DND-41 (cell line): ENCODE measurements at regions not wholly inside any gene's neighbourhood (a gene's known extent, or its start where the extent isn't known, plus 50 kb on each side); places are given as distances from the start of the nearest gene placed in this dataset.

Source experiments
- CTCF ChIP-seq: IDR thresholded peaks from 2 replicates; pipeline ENCODE4 v1.5.1; 2012; ENCODE audit warnings: borderline replicate concordance, low read length, moderate library complexity, mild to moderate bottlenecking; ENCODE audit not compliant: poor library complexity, severe bottlenecking; ENCODE audit errors: extremely low read depth
- EZH2 ChIP-seq: IDR thresholded peaks from 3 replicates; pipeline ENCODE4 v1.6.1; 2012; ENCODE audit warnings: borderline replicate concordance, low read depth, mild to moderate bottlenecking, moderate library complexity, low read length, inconsistent platforms; ENCODE audit not compliant: severe bottlenecking

GRCh38 chr2:62410926-62411456, 95.0 kb downstream of the TMEM17 start:
- TF ChIP-seq EZH2 (no peak), CTCF (no peak)
